ENCODE measurements at regions not wholly inside any gene's neighbourhood (a gene's known extent, or its start where the extent isn't known, plus 50 kb on each side); places are given as distances from the start of the nearest gene placed in this dataset.

- TF ChIP-seq CTCF (tag by site-specific recombination; IDR thresholded peaks at IDR 0.05) (no peak), MYNN (tag by site-specific recombination; IDR thresholded peaks at IDR 0.05; ENCODE audit: borderline replicate concordance) (no peak), REST (tag by site-specific recombination; IDR thresholded peaks at IDR 0.05) (no peak), ZNF132 (tag by site-specific recombination; IDR thresholded peaks at IDR 0.05; ENCODE audit: borderline replicate concordance) (no peak), ZNF48 (tag by site-specific recombination; IDR thresholded peaks at IDR 0.05) (no peak), ZSCAN23 (tag by site-specific recombination; IDR thresholded peaks at IDR 0.05) (no peak), ZNF426 (tag by site-specific recombination; IDR thresholded peaks at IDR 0.05) (no peak), ZFP3 (tag by site-specific recombination; IDR thresholded peaks at IDR 0.05; ENCODE audit: low read depth) (no peak), ZBTB21 (tag by site-specific recombination; IDR thresholded peaks at IDR 0.05) (no peak)
- TF ChIP-seq, protein P1, sequence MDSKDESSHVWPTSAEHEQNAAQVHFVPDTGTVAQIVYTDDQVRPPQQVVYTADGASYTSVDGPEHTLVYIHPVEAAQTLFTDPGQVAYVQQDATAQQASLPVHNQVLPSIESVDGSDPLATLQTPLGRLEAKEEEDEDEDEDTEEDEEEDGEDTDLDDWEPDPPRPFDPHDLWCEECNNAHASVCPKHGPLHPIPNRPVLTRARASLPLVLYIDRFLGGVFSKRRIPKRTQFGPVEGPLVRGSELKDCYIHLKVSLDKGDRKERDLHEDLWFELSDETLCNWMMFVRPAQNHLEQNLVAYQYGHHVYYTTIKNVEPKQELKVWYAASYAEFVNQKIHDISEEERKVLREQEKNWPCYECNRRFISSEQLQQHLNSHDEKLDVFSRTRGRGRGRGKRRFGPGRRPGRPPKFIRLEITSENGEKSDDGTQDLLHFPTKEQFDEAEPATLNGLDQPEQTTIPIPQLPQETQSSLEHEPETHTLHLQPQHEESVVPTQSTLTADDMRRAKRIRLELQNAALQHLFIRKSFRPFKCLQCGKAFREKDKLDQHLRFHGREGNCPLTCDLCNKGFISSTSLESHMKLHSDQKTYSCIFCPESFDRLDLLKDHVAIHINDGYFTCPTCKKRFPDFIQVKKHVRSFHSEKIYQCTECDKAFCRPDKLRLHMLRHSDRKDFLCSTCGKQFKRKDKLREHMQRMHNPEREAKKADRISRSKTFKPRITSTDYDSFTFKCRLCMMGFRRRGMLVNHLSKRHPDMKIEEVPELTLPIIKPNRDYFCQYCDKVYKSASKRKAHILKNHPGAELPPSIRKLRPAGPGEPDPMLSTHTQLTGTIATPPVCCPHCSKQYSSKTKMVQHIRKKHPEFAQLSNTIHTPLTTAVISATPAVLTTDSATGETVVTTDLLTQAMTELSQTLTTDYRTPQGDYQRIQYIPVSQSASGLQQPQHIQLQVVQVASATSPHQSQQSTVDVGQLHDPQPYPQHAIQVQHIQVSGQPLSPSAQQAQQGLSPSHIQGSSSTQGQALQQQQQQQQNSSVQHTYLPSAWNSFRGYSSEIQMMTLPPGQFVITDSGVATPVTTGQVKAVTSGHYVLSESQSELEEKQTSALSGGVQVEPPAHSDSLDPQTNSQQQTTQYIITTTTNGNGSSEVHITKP (tag by site-specific recombination; IDR thresholded peaks at IDR 0.05): no peak
- TF ChIP-seq, protein P2, sequence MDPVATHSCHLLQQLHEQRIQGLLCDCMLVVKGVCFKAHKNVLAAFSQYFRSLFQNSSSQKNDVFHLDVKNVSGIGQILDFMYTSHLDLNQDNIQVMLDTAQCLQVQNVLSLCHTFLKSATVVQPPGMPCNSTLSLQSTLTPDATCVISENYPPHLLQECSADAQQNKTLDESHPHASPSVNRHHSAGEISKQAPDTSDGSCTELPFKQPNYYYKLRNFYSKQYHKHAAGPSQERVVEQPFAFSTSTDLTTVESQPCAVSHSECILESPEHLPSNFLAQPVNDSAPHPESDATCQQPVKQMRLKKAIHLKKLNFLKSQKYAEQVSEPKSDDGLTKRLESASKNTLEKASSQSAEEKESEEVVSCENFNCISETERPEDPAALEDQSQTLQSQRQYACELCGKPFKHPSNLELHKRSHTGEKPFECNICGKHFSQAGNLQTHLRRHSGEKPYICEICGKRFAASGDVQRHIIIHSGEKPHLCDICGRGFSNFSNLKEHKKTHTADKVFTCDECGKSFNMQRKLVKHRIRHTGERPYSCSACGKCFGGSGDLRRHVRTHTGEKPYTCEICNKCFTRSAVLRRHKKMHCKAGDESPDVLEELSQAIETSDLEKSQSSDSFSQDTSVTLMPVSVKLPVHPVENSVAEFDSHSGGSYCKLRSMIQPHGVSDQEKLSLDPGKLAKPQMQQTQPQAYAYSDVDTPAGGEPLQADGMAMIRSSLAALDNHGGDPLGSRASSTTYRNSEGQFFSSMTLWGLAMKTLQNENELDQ (tag by site-specific recombination; IDR thresholded peaks at IDR 0.05; ENCODE audit: low read depth): no peak
- TF ChIP-seq, protein P3, sequence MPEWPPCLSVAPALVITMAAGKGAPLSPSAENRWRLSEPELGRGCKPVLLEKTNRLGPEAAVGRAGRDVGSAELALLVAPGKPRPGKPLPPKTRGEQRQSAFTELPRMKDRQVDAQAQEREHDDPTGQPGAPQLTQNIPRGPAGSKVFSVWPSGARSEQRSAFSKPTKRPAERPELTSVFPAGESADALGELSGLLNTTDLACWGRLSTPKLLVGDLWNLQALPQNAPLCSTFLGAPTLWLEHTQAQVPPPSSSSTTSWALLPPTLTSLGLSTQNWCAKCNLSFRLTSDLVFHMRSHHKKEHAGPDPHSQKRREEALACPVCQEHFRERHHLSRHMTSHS (tag by site-specific recombination; IDR thresholded peaks at IDR 0.05): no peak
- TF ChIP-seq, protein P4, sequence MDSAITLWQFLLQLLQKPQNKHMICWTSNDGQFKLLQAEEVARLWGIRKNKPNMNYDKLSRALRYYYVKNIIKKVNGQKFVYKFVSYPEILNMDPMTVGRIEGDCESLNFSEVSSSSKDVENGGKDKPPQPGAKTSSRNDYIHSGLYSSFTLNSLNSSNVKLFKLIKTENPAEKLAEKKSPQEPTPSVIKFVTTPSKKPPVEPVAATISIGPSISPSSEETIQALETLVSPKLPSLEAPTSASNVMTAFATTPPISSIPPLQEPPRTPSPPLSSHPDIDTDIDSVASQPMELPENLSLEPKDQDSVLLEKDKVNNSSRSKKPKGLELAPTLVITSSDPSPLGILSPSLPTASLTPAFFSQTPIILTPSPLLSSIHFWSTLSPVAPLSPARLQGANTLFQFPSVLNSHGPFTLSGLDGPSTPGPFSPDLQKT (IDR thresholded peaks at IDR 0.05; ENCODE audit: borderline replicate concordance, low read depth, low read length): no peak
These were observed 372.8 kb downstream of the MTX2 start for GRCh38 chr2:176642074-176642473.
